ENCODE measurements at regions not wholly inside any gene's neighbourhood (a gene's known extent, or its start where the extent isn't known, plus 50 kb on each side); places are given as distances from the start of the nearest gene placed in this dataset.

DNA sequence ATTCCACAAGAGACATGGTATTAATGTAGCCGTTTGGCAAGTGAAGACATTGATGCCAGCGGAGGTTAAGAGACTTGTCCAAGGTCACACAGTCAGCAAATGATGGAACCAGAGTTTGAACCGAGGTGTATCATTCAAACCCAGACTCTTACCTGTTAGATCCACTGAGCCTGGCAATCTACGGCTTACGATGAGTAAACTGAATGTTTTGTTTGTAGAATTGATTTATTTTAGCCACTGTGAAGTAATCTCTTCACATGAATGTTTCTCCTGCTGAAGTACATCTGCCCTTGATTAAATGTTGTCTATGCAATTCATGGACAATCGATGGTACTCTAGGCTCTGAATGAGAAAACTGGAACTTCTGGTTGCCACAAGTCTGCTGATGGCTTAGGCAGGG, 155.5 kb upstream of the NAV2 start:
- Histone ChIP-seq H3K27me3 (ENCODE audit: insufficient read depth, poor library complexity, severe bottlenecking) (no peaks in the 10 kb centered on the region), H3K4me3 (ENCODE audit: severe bottlenecking) (no peak overlapping the region), H3K9me3 (ENCODE audit: severe bottlenecking) (no peaks in the 10 kb centered on the region), H3K36me3 (ENCODE audit: low read depth) (no peaks in the 10 kb centered on the region), H3K4me1 (ENCODE audit: insufficient read depth, poor library complexity, severe bottlenecking) (no peaks in the 10 kb centered on the region), H3K27ac (ENCODE audit: poor library complexity, severe bottlenecking) (no peak overlapping the region)
- ATAC-seq (ENCODE audit: low read depth) (no peak), DNase-seq (ENCODE audit: low spot score) (no peak)
- TF ChIP-seq, protein P1, sequence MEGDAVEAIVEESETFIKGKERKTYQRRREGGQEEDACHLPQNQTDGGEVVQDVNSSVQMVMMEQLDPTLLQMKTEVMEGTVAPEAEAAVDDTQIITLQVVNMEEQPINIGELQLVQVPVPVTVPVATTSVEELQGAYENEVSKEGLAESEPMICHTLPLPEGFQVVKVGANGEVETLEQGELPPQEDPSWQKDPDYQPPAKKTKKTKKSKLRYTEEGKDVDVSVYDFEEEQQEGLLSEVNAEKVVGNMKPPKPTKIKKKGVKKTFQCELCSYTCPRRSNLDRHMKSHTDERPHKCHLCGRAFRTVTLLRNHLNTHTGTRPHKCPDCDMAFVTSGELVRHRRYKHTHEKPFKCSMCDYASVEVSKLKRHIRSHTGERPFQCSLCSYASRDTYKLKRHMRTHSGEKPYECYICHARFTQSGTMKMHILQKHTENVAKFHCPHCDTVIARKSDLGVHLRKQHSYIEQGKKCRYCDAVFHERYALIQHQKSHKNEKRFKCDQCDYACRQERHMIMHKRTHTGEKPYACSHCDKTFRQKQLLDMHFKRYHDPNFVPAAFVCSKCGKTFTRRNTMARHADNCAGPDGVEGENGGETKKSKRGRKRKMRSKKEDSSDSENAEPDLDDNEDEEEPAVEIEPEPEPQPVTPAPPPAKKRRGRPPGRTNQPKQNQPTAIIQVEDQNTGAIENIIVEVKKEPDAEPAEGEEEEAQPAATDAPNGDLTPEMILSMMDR (IDR thresholded peaks at IDR 0.05; ENCODE audit: poor library complexity, severe bottlenecking) = no peak

DNA sequence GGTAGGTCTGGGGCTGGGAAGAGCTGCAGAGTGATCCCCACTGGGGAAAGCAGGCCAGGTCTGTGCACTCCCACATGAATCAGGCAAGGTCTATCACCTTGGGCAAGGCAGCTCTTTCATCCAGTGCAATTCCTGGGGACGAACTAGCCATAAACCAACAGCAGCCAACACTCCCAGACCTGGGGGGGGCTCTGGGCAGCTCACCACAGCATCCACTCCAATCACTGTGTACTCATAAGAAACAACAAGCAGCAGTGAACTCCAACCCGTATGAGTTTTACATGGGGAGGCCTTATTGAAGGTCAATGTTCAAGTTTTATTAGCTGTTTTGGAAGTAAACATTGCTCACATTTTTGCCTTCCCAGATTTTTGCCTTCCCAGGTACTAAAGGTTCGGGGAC, 157.4 kb upstream of the NAV2 start:
- ATAC-seq (ENCODE audit: low read depth) (no peak), DNase-seq (ENCODE audit: low spot score) (no peak)
- Histone ChIP-seq H3K27me3 (ENCODE audit: insufficient read depth, poor library complexity, severe bottlenecking) (no peaks in the 10 kb centered on the region), H3K36me3 (ENCODE audit: low read depth) (no peaks in the 10 kb centered on the region), H3K9me3 (ENCODE audit: severe bottlenecking) (no peaks in the 10 kb centered on the region), H3K4me3 (ENCODE audit: severe bottlenecking) (no peak overlapping the region), H3K27ac (ENCODE audit: poor library complexity, severe bottlenecking) (no peak overlapping the region), H3K4me1 (ENCODE audit: insufficient read depth, poor library complexity, severe bottlenecking) (no peaks in the 10 kb centered on the region)
- TF ChIP-seq, protein P1 (IDR thresholded peaks at IDR 0.05; ENCODE audit: poor library complexity, severe bottlenecking) = no peak

DNA sequence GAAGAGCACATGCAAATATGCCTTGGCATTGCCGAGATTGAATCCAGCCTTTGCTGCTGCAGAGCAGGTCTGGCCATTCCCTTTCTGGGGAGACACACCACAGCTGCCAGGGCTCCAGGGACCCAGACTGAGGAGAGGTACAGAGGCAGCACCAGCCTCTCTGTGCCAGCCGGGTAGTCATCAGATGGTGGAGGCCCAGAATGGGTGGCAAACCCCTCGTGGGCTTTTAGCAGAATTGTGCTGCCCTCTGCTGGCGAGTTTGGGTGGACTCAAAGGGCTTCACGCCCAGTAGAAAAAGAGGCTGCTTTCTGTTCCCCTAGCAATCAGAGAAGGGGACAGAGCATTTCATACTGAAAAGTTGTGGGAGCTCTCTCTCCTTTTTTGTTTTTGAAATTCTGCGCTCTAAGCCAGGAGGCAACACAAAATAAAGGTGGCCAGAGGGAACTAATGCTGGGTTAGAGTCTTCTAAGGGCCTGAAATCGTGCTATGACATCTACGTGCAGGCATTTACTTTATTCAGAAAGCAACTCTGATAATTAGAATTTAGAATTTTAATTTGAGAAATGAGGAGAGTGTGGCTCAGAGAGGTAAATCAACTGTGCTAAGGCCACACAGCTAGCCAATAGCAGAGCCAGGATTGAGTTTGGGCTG, 158.8 kb upstream of the NAV2 start:
- Histone ChIP-seq H3K4me3 (ENCODE audit: severe bottlenecking) (no peak overlapping the region), H3K36me3 (ENCODE audit: low read depth) (no peaks in the 10 kb centered on the region), H3K27me3 (ENCODE audit: insufficient read depth, poor library complexity, severe bottlenecking) (no peaks in the 10 kb centered on the region), H3K27ac (ENCODE audit: poor library complexity, severe bottlenecking) (no peak overlapping the region), H3K9me3 (ENCODE audit: severe bottlenecking) (no peaks in the 10 kb centered on the region), H3K4me1 (ENCODE audit: insufficient read depth, poor library complexity, severe bottlenecking) (no peaks in the 10 kb centered on the region)
- ATAC-seq (ENCODE audit: low read depth) (peak; percentile 82), DNase-seq (ENCODE audit: low spot score) (peak; percentile 76)
- TF ChIP-seq, protein P1 (IDR thresholded peaks at IDR 0.05; ENCODE audit: poor library complexity, severe bottlenecking) = peak; percentile 87

DNA sequence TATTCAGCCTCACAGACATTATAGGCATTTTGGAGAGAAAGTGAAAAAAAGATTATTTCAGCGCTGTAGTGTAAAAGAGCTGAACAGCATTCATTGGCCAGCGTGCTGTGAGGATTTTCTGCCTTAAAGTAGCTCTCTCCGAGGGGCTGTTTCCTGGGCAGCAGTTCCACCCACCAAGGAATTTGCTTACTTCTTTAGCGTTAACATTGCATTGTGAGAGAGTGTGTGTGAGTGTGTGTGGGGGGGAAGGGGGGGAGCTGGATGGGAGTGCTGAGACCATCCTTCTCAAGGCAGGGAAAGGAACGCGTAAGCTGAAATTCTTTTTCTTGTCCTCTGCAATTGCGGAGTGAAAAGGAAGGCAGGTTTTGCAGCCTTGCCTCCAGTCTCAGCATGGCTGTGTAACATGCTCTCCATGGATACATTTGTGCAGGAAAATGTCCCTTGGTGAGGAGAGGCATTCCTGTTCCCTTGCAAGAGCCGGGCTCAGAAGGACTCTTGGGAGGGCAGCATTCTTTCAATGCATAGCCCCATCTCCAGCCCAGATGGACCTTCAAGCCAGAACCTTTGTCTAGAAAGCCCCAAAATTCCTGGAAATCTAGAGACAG, 159.9 kb upstream of the NAV2 start:
- ATAC-seq (ENCODE audit: low read depth) = no peak
- H3K27ac ChIP-seq (ENCODE audit: poor library complexity, severe bottlenecking) = no peak overlapping the region
- H3K36me3 ChIP-seq (ENCODE audit: low read depth) = no peaks in the 10 kb centered on the region
- no peak overlapping the region for H3K4me3 ChIP-seq (ENCODE audit: severe bottlenecking)
- TF ChIP-seq, protein P1 (IDR thresholded peaks at IDR 0.05; ENCODE audit: poor library complexity, severe bottlenecking) = no peak
- no peaks in the 10 kb centered on the region for H3K9me3 ChIP-seq (ENCODE audit: severe bottlenecking)
- DNase-seq (ENCODE audit: low spot score) = no peak
- no peaks in the 10 kb centered on the region for H3K27me3 ChIP-seq (ENCODE audit: insufficient read depth, poor library complexity, severe bottlenecking)
- no peaks in the 10 kb centered on the region for H3K4me1 ChIP-seq (ENCODE audit: insufficient read depth, poor library complexity, severe bottlenecking)

DNA sequence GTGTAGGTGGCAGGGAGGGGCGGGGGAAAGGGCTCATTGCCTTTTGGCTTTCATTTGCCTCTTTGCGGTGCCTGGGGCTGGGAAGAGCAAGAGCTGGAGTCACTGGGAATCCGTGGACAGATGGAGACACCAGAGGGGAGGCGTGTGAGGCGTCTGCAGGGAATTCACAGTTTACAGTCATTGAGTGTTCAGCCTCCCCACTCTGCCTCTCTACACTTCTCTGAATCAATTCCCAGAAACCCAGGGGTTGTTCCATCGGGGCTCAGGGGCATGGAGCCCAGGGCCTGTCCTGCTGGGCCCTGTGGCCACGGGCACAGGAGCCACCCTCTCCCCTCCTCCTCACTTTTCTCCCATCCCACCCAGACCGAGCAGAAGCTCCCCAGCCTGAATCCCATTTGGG, 160.5 kb upstream of the NAV2 start:
- H3K27ac ChIP-seq (ENCODE audit: poor library complexity, severe bottlenecking) = no peak overlapping the region
- no peaks in the 10 kb centered on the region for H3K27me3 ChIP-seq (ENCODE audit: insufficient read depth, poor library complexity, severe bottlenecking)
- H3K4me3 ChIP-seq (ENCODE audit: severe bottlenecking) = no peak overlapping the region
- TF ChIP-seq, protein P1 (IDR thresholded peaks at IDR 0.05; ENCODE audit: poor library complexity, severe bottlenecking) = no peak
- H3K9me3 ChIP-seq (ENCODE audit: severe bottlenecking) = no peaks in the 10 kb centered on the region
- H3K4me1 ChIP-seq (ENCODE audit: insufficient read depth, poor library complexity, severe bottlenecking) = no peaks in the 10 kb centered on the region
- ATAC-seq (ENCODE audit: low read depth) = no peak
- no peaks in the 10 kb centered on the region for H3K36me3 ChIP-seq (ENCODE audit: low read depth)
- no peak for DNase-seq (ENCODE audit: low spot score)

Measured in RWPE2 (cell line).